ENCODE measurements at regions not wholly inside any gene's neighbourhood (a gene's known extent, or its start where the extent isn't known, plus 50 kb on each side); places are given as distances from the start of the nearest gene placed in this dataset.

- H3K27ac ChIP-seq (ENCODE audit: extremely low read depth, low read depth, low read length), result no peak overlapping the region
- H3K9me3 ChIP-seq (ENCODE audit: control insufficient read depth, insufficient read depth, low read depth, low read length), result no peaks in the 10 kb centered on the region
- ChIA-PET POLR2A (no interaction called here), CTCF (no interaction called here)
- TF ChIP-seq MEIS1 (CRISPR knock-in tag; IDR thresholded peaks at IDR 0.05; ENCODE audit: borderline replicate concordance) (no peak), FEZF1 (tag by site-specific recombination; IDR thresholded peaks at IDR 0.05) (no peak), WT1 (tag by site-specific recombination; IDR thresholded peaks at IDR 0.05) (no peak), ZNF677 (tag by site-specific recombination; IDR thresholded peaks at IDR 0.05) (no peak), ZNF214 (tag by site-specific recombination; IDR thresholded peaks at IDR 0.05; ENCODE audit: borderline replicate concordance) (no peak), ZNF341 (tag by site-specific recombination; IDR thresholded peaks at IDR 0.05; ENCODE audit: low read depth) (no peak), BCL11A (tag by site-specific recombination; IDR thresholded peaks at IDR 0.05; ENCODE audit: low read depth) (no peak), SCRT2 (tag by site-specific recombination; IDR thresholded peaks at IDR 0.05) (no peak), ZSCAN23 (tag by site-specific recombination; IDR thresholded peaks at IDR 0.05) (no peak), IKZF3 (tag by site-specific recombination; IDR thresholded peaks at IDR 0.05) (no peak), BCL6B (tag by site-specific recombination; IDR thresholded peaks at IDR 0.05) (no peak), PATZ1 (tag by site-specific recombination; IDR thresholded peaks at IDR 0.05) (no peak), ZSCAN18 (tag by site-specific recombination; IDR thresholded peaks at IDR 0.05) (no peak), ZNF221 (tag by site-specific recombination; IDR thresholded peaks at IDR 0.05; ENCODE audit: borderline replicate concordance) (no peak), ZFP69B (tag by site-specific recombination; IDR thresholded peaks at IDR 0.05) (no peak), ZNF645 (tag by site-specific recombination; IDR thresholded peaks at IDR 0.05) (no peak), ZNF404 (tag by site-specific recombination; IDR thresholded peaks at IDR 0.05) (no peak), ZFHX2 (tag by site-specific recombination; conservative IDR thresholded peaks at IDR 0.05) (no peak), ZNF248 (tag by site-specific recombination; IDR thresholded peaks at IDR 0.05) (no peak)
- no peaks in the 10 kb centered on the region for H3K36me3 ChIP-seq (ENCODE audit: control insufficient read depth in 2 of 2, insufficient read depth in 1 of 2, low read length in 2 of 2)
- no peaks in the 10 kb centered on the region for H3K4me1 ChIP-seq (ENCODE audit: control insufficient read depth, insufficient read depth, low read length)
- H3K4me3 ChIP-seq (ENCODE audit: low read depth, low read length), result no peak overlapping the region
Observed at GRCh38 chr13:56134524-56134923, 1006.2 kb upstream of the PRR20A start.

- Histone ChIP-seq H3K36me3 (ENCODE audit: control insufficient read depth in 2 of 2, insufficient read depth in 1 of 2, low read length in 2 of 2) (no peaks in the 10 kb centered on the region), H3K27ac (ENCODE audit: extremely low read depth, low read depth, low read length) (no peak overlapping the region), H3K4me1 (ENCODE audit: control insufficient read depth, insufficient read depth, low read length) (no peaks in the 10 kb centered on the region), H3K4me3 (ENCODE audit: low read depth, low read length) (no peak overlapping the region), H3K9me3 (ENCODE audit: control insufficient read depth, insufficient read depth, low read depth, low read length) (no peaks in the 10 kb centered on the region)
- POLR2A ChIA-PET, result no interaction called here
- CTCF ChIA-PET, result no interaction called here
- no peak for TF ChIP-seq ZNF585B (tag by site-specific recombination; IDR thresholded peaks at IDR 0.05)
- TF ChIP-seq CTCF (tag by site-specific recombination; IDR thresholded peaks at IDR 0.05), result no peak
- TF ChIP-seq SALL2 (tag by site-specific recombination; IDR thresholded peaks at IDR 0.05; ENCODE audit: borderline replicate concordance), result no peak
Observed at GRCh38 chr13:56166864-56167263, 973.9 kb upstream of the PRR20A start.
